Osteocyte (in vitro differentiated cells): ENCODE measurements at regions not wholly inside any gene's neighbourhood (a gene's known extent, or its start where the extent isn't known, plus 50 kb on each side); places are given as distances from the start of the nearest gene placed in this dataset.
"Not testable (repeated sequence)": the region's sequence is repeated elsewhere in the genome, so short reads cannot be mapped to it uniquely, and the experiment has no call there.

Source experiments
- DNase-seq: peaks from one replicate; pipeline ENCODE4 v3.0.0; 2021; ENCODE audit warnings: mixed read lengths; ENCODE audit not compliant: unreplicated experiment; ENCODE audit errors: extremely low spot score
- H3K27ac Mint-ChIP-seq: one replicate; pipeline ENCODE4 v1.8.0; 2021; ENCODE audit warnings: mild to moderate bottlenecking, mixed read lengths; ENCODE audit not compliant: unreplicated experiment
- H3K27me3 Mint-ChIP-seq: one replicate; pipeline ENCODE4 v1.8.0; 2021; ENCODE audit warnings: mixed read lengths; ENCODE audit not compliant: unreplicated experiment
- H3K36me3 Mint-ChIP-seq: one replicate; pipeline ENCODE4 v1.8.0; 2021; ENCODE audit warnings: mixed read lengths; ENCODE audit not compliant: unreplicated experiment
- H3K4me1 Mint-ChIP-seq: one replicate; pipeline ENCODE4 v1.8.0; 2021; ENCODE audit warnings: mixed read lengths; ENCODE audit not compliant: unreplicated experiment
- H3K4me3 Mint-ChIP-seq: one replicate; pipeline ENCODE4 v1.8.0; 2021; ENCODE audit warnings: mild to moderate bottlenecking, moderate library complexity, mixed read lengths; ENCODE audit not compliant: unreplicated experiment
- H3K9me3 Mint-ChIP-seq: one replicate; pipeline ENCODE4 v1.8.0; 2021; ENCODE audit warnings: mixed read lengths; ENCODE audit not compliant: unreplicated experiment
- CTCF ChIP-seq: fragments of 200-600 bp; sonication (generic); IDR thresholded peaks from 2 replicates; pipeline ENCODE4 v1.5.0; 2021; ENCODE audit warnings: antibody characterized with exemption, mild to moderate bottlenecking, moderate library complexity

DNA sequence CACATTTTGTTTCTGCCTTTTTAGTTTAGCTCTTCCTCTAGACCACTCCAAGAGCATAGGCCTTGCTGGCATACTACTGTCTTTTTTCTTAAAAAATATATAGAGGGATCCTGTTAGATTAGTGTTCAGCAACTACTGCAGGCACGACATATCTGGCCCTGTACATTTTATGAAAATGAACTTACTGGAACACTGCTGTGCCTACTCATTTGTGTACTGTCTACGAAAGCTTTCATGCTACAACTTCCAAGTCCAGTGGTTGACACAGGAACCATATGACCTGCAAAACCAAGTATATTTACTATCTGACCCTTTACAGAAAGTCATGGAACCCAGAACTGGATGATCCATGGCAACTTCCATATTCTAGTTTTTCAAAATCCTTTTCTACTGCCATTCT is 66.6 kb upstream of the SPTLC3 start:
- no peaks in the 10 kb centered on the region for H3K9me3 Mint-ChIP-seq
- H3K27me3 Mint-ChIP-seq: no peaks in the 10 kb centered on the region
- no peak overlapping the region for H3K4me3 Mint-ChIP-seq
- no peak for TF ChIP-seq CTCF
- H3K36me3 Mint-ChIP-seq: no peaks in the 10 kb centered on the region
- no peak for DNase-seq
- no peaks in the 10 kb centered on the region for H3K4me1 Mint-ChIP-seq
- H3K27ac Mint-ChIP-seq: no peak overlapping the region

- no peak for TF ChIP-seq CTCF
- H3K9me3 Mint-ChIP-seq: no peaks in the 10 kb centered on the region
- no peaks in the 10 kb centered on the region for H3K36me3 Mint-ChIP-seq
- H3K4me3 Mint-ChIP-seq: no peak overlapping the region
- no peak for DNase-seq
- H3K4me1 Mint-ChIP-seq: no peaks in the 10 kb centered on the region
- no peaks in the 10 kb centered on the region for H3K27me3 Mint-ChIP-seq
- no peak overlapping the region for H3K27ac Mint-ChIP-seq
These were observed 62.0 kb upstream of the SPTLC3 start for GRCh38 chr20:12946789-12947188.

GRCh38 chr20:12947691-12948090 is 61.1 kb upstream of the SPTLC3 start:
- H3K9me3 Mint-ChIP-seq: no peaks in the 10 kb centered on the region

GRCh38 chr20:12949429-12949980 is 59.3 kb upstream of the SPTLC3 start:
- no peaks in the 10 kb centered on the region for H3K4me1 Mint-ChIP-seq
- H3K27ac Mint-ChIP-seq: no peak overlapping the region
- no peaks in the 10 kb centered on the region for H3K27me3 Mint-ChIP-seq
- DNase-seq: no peak
- no peak overlapping the region for H3K4me3 Mint-ChIP-seq
- TF ChIP-seq CTCF: no peak
- no peaks in the 10 kb centered on the region for H3K9me3 Mint-ChIP-seq
- H3K36me3 Mint-ChIP-seq: no peaks in the 10 kb centered on the region

More at GRCh38 chr20:12947691-12948090, 61.1 kb upstream of the SPTLC3 start:
- no peak for DNase-seq
- no peaks in the 10 kb centered on the region for H3K4me1 Mint-ChIP-seq
- H3K27me3 Mint-ChIP-seq: no peaks in the 10 kb centered on the region
- no peak overlapping the region for H3K27ac Mint-ChIP-seq
- H3K4me3 Mint-ChIP-seq: no peak overlapping the region
- no peaks in the 10 kb centered on the region for H3K36me3 Mint-ChIP-seq
- no peak for TF ChIP-seq CTCF

- H3K4me3 Mint-ChIP-seq, H3K9me3 Mint-ChIP-seq, H3K4me1 Mint-ChIP-seq, H3K27ac Mint-ChIP-seq, H3K36me3 Mint-ChIP-seq, DNase-seq, H3K27me3 Mint-ChIP-seq: not testable (repeated sequence)
These were observed 54.5 kb upstream of the SPTLC3 start for GRCh38 chr20:12954254-12954653.

DNA sequence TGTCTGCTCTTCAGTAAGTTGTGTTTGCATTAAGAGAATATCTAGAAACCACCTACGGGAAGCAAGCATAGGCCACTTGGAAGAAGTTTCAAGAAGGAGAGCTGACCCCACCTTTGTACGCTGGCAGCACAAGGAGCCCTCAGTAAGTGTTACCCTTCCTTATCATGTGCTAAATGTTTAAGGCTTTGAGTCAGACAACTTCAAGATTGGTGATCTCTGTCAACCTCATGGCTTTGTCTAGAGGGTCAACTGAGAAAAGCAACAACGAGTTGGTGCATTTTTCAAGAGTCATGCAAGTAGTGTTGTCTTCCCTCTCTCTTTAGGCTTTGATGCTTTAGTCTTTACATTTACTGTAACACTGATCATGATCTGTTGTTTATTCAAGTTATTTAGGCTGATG is 53.2 kb upstream of the SPTLC3 start:
- DNase-seq: no peak
- no peaks in the 10 kb centered on the region for H3K27me3 Mint-ChIP-seq
- no peaks in the 10 kb centered on the region for H3K4me1 Mint-ChIP-seq
- no peaks in the 10 kb centered on the region for H3K9me3 Mint-ChIP-seq
- TF ChIP-seq CTCF: no peak
- no peak overlapping the region for H3K27ac Mint-ChIP-seq
- no peak overlapping the region for H3K4me3 Mint-ChIP-seq
- H3K36me3 Mint-ChIP-seq: no peaks in the 10 kb centered on the region
